ENCODE measurements at regions not wholly inside any gene's neighbourhood (a gene's known extent, or its start where the extent isn't known, plus 50 kb on each side); places are given as distances from the start of the nearest gene placed in this dataset.

DNA sequence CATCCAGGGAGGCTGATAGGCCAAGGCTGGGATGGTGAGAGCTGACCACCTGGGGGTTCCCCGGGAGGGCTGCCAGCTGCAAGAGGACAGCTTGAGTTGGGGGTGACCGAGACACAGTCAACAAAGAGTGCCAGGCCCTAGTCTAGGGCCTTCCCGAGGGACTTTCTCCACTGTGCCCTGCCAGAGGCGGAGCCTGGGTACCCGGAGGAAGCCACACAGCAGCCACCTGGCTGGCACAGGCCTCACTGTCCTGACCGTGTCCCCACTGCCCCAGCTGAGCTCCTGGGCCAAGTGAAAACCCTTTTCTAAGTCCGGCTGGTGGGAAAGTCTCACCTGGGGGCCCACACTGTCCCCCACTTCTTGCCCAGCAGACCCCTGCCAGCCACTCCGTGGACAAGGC is 71.9 kb upstream of the GSE1 start:
- H2BK15ac ChIP-seq (ENCODE audit: low read depth, low read length), result no peak overlapping the region
- no peak overlapping the region for H2BK12ac ChIP-seq (ENCODE audit: insufficient read length, low read depth, low read length)
- no peaks in the 10 kb centered on the region; the same call in 1 of the 2 replicates for H3K4me1 ChIP-seq (ENCODE audit: insufficient read depth, low read length)
- Mint-ChIP-seq H3K27me3 (ENCODE audit: low read depth) (peaks cover 6% of the 10 kb centered on the region; the same call in 1 of the 2 replicates), H3K4me1 (peaks cover 21 to 26% of the 10 kb centered on the region in 2 experiments), H3K27ac (0 out of 7 replicates have a peak overlapping the region, but pooled peaks of 1 of the 3 experiments have one; percentile 18), H3K9me3 (peaks cover 11 to 14% of the 10 kb centered on the region in 2 experiments), H3K36me3 (ENCODE audit: insufficient read depth in 1 of 3, low read depth in 3 of 3) (peaks cover 7 to 10% (median 8%) of the 10 kb centered on the region in 3 experiments), H3K4me3 (no peak overlapping the region)
- H3K9me3 ChIP-seq (ENCODE audit: control insufficient read depth, low read depth, low read length), result peaks cover 9% of the 10 kb centered on the region
- no peaks in the 10 kb centered on the region for H3K27me3 ChIP-seq (ENCODE audit: insufficient read depth, low read length)
- no peaks in the 10 kb centered on the region for H3K79me2 ChIP-seq (ENCODE audit: insufficient read depth, low read length)
- no peak overlapping the region for H3K23ac ChIP-seq (ENCODE audit: insufficient read length, low read depth, low read length)
- H4K5ac ChIP-seq (ENCODE audit: insufficient read length, low read depth, low read length), result no peak overlapping the region
- H4K8ac ChIP-seq (replicated peaks; ENCODE audit: insufficient read length, low read depth, low read length), result no peak overlapping the region
- H3K18ac ChIP-seq (ENCODE audit: insufficient read length, low read depth, low read length), result no peak overlapping the region
- no peak overlapping the region for H3K4ac ChIP-seq (ENCODE audit: low read depth, low read length)
- no peak for DNase-seq
- H4K20me1 ChIP-seq (ENCODE audit: control insufficient read depth, insufficient read depth, insufficient read length), result no peaks in the 10 kb centered on the region
- no peak overlapping the region for H4K91ac ChIP-seq (ENCODE audit: insufficient read length, low read depth, low read length)
- no peak overlapping the region; the same call in 1 of the 2 replicates for H3K14ac ChIP-seq (ENCODE audit: insufficient read depth, low read length)
- no peak overlapping the region for H3K56ac ChIP-seq (ENCODE audit: insufficient read length, low read depth, low read length)
- no peak overlapping the region for H2BK20ac ChIP-seq (ENCODE audit: low read depth, low read length, poor library complexity, severe bottlenecking)
- no CpG with 5 or more reads among the region's 8 CpGs for WGBS (ENCODE audit: extremely low coverage, insufficient read length, low lambda C conversion rate)
- TF ChIP-seq, protein P1, sequence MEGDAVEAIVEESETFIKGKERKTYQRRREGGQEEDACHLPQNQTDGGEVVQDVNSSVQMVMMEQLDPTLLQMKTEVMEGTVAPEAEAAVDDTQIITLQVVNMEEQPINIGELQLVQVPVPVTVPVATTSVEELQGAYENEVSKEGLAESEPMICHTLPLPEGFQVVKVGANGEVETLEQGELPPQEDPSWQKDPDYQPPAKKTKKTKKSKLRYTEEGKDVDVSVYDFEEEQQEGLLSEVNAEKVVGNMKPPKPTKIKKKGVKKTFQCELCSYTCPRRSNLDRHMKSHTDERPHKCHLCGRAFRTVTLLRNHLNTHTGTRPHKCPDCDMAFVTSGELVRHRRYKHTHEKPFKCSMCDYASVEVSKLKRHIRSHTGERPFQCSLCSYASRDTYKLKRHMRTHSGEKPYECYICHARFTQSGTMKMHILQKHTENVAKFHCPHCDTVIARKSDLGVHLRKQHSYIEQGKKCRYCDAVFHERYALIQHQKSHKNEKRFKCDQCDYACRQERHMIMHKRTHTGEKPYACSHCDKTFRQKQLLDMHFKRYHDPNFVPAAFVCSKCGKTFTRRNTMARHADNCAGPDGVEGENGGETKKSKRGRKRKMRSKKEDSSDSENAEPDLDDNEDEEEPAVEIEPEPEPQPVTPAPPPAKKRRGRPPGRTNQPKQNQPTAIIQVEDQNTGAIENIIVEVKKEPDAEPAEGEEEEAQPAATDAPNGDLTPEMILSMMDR (conservative IDR thresholded peaks at IDR 0.05), result no peak
- H2BK120ac ChIP-seq (ENCODE audit: low read depth, low read length, poor library complexity, severe bottlenecking), result no peak overlapping the region
- H3K27ac ChIP-seq (ENCODE audit: insufficient read length, low read depth, low read length), result no peak overlapping the region
- no peaks in the 10 kb centered on the region for H3K23me2 ChIP-seq (ENCODE audit: insufficient read length, low read depth, low read length, poor library complexity, severe bottlenecking)
- no peak overlapping the region for H2AK5ac ChIP-seq (ENCODE audit: insufficient read length, low read length)
- H3K9ac ChIP-seq (ENCODE audit: extremely low read depth, insufficient read length, low read length), result no peak overlapping the region
- H2AFZ ChIP-seq (ENCODE audit: low read length), result no peak overlapping the region
- H2BK5ac ChIP-seq (ENCODE audit: insufficient read length, low read length), result no peak overlapping the region
- H3K4me2 ChIP-seq (ENCODE audit: insufficient read depth, insufficient read length, low read length), result no peak overlapping the region
- no peaks in the 10 kb centered on the region for H3K79me1 ChIP-seq (ENCODE audit: insufficient read depth, low read depth, low read length, poor library complexity, severe bottlenecking)
- H3T11ph ChIP-seq (ENCODE audit: low read length), result no peak overlapping the region

Measured in H9 (cell line).